ENCODE measurements at regions not wholly inside any gene's neighbourhood (a gene's known extent, or its start where the extent isn't known, plus 50 kb on each side); places are given as distances from the start of the nearest gene placed in this dataset.

GRCh38 chr6:23503173-23503572 lies 622.8 kb upstream of the NRSN1 start:
- Histone ChIP-seq H3K4me1 (ENCODE audit: control insufficient read depth in 5 of 5, insufficient read depth in 5 of 5, low read length in 5 of 5) (peaks cover 0 to 4% (median 0%) of the 10 kb centered on the region in 5 donors), H3K27ac (ENCODE audit: low read depth in 1 of 2, low read length in 1 of 2) (no peak overlapping the region), H3K4me3 (no peak overlapping the region), H3K9me3 (ENCODE audit: control insufficient read depth in 4 of 4, insufficient read depth in 3 of 4, low read length in 3 of 4) (peaks cover 0 to 5% (median 0%) of the 10 kb centered on the region in 4 donors), H3K9ac (ENCODE audit: insufficient read depth in 1 of 2, low read length in 2 of 2) (no peak overlapping the region), H3K36me3 (ENCODE audit: control insufficient read depth in 4 of 4, insufficient read depth in 4 of 4, low read length in 4 of 4) (no peaks in the 10 kb centered on the region), H3K27me3 (ENCODE audit: control insufficient read depth in 3 of 3, insufficient read depth in 3 of 3, low read length in 2 of 3) (no peaks in the 10 kb centered on the region)
- ATAC-seq (ENCODE audit: insufficient read depth, low FRiP score), result no peak
- DNase-seq, result no peak
- WGBS, 2 donors, result 69 to 82% methylated on average over 1 of the region's 1 CpG
- TF ChIP-seq CTCF (IDR thresholded peaks at IDR 0.05; ENCODE audit: control extremely low read depth, extremely low read depth), result no peak

GRCh38 chr6:23505026-23505425 lies 621.0 kb upstream of the NRSN1 start:
- DNase-seq (no peak), ATAC-seq (ENCODE audit: insufficient read depth, low FRiP score) (no peak)
- Histone ChIP-seq H3K9ac (ENCODE audit: insufficient read depth in 1 of 2, low read length in 2 of 2) (no peak overlapping the region), H3K4me3 (no peak overlapping the region), H3K27me3 (ENCODE audit: control insufficient read depth in 3 of 3, insufficient read depth in 3 of 3, low read length in 2 of 3) (no peaks in the 10 kb centered on the region), H3K27ac (ENCODE audit: low read depth in 1 of 2, low read length in 1 of 2) (no peak overlapping the region), H3K4me1 (ENCODE audit: control insufficient read depth in 5 of 5, insufficient read depth in 5 of 5, low read length in 5 of 5) (no peaks in the 10 kb centered on the region), H3K9me3 (ENCODE audit: control insufficient read depth in 4 of 4, insufficient read depth in 3 of 4, low read length in 3 of 4) (peaks cover 0 to 5% (median 0%) of the 10 kb centered on the region in 4 donors), H3K36me3 (ENCODE audit: control insufficient read depth in 4 of 4, insufficient read depth in 4 of 4, low read length in 4 of 4) (no peaks in the 10 kb centered on the region)
- 93 to 95% methylated on average over 3 of the region's 3 CpGs for WGBS, 2 donors
- no peak for TF ChIP-seq CTCF (IDR thresholded peaks at IDR 0.05; ENCODE audit: control extremely low read depth, extremely low read depth)

- WGBS, 2 donors, result 69 to 78% methylated on average over 2 of the region's 2 CpGs
- Histone ChIP-seq H3K4me3 (no peak overlapping the region), H3K27me3 (ENCODE audit: control insufficient read depth in 3 of 3, insufficient read depth in 3 of 3, low read length in 2 of 3) (no peaks in the 10 kb centered on the region), H3K9ac (ENCODE audit: insufficient read depth in 1 of 2, low read length in 2 of 2) (no peak overlapping the region), H3K36me3 (ENCODE audit: control insufficient read depth in 4 of 4, insufficient read depth in 4 of 4, low read length in 4 of 4) (no peaks in the 10 kb centered on the region), H3K4me1 (ENCODE audit: control insufficient read depth in 5 of 5, insufficient read depth in 5 of 5, low read length in 5 of 5) (no peaks in the 10 kb centered on the region), H3K27ac (ENCODE audit: low read depth in 1 of 2, low read length in 1 of 2) (no peak overlapping the region), H3K9me3 (ENCODE audit: control insufficient read depth in 4 of 4, insufficient read depth in 3 of 4, low read length in 3 of 4) (no peaks in the 10 kb centered on the region)
- no peak for ATAC-seq (ENCODE audit: insufficient read depth, low FRiP score)
- DNase-seq, result no peak
- no peak for TF ChIP-seq CTCF (IDR thresholded peaks at IDR 0.05; ENCODE audit: control extremely low read depth, extremely low read depth)
These were observed 615.1 kb upstream of the NRSN1 start for GRCh38 chr6:23510778-23511510.

GRCh38 chr6:23511817-23512216 lies 614.2 kb upstream of the NRSN1 start:
- Histone ChIP-seq H3K4me3 (no peak overlapping the region), H3K9ac (ENCODE audit: insufficient read depth in 1 of 2, low read length in 2 of 2) (no peak overlapping the region), H3K9me3 (ENCODE audit: control insufficient read depth in 4 of 4, insufficient read depth in 3 of 4, low read length in 3 of 4) (no peaks in the 10 kb centered on the region), H3K27ac (ENCODE audit: low read depth in 1 of 2, low read length in 1 of 2) (no peak overlapping the region), H3K36me3 (ENCODE audit: control insufficient read depth in 4 of 4, insufficient read depth in 4 of 4, low read length in 4 of 4) (no peaks in the 10 kb centered on the region), H3K4me1 (ENCODE audit: control insufficient read depth in 5 of 5, insufficient read depth in 5 of 5, low read length in 5 of 5) (no peaks in the 10 kb centered on the region), H3K27me3 (ENCODE audit: control insufficient read depth in 3 of 3, insufficient read depth in 3 of 3, low read length in 2 of 3) (no peaks in the 10 kb centered on the region)
- WGBS, 2 donors, result 96 to 100% methylated on average over 1 of the region's 1 CpG
- ATAC-seq (ENCODE audit: insufficient read depth, low FRiP score) (no peak), DNase-seq (no peak)
- TF ChIP-seq CTCF (IDR thresholded peaks at IDR 0.05; ENCODE audit: control extremely low read depth, extremely low read depth), result no peak

All from lung (tissue), 11 donors.